ENCODE measurements at regions not wholly inside any gene's neighbourhood (a gene's known extent, or its start where the extent isn't known, plus 50 kb on each side); places are given as distances from the start of the nearest gene placed in this dataset.
"Not testable (repeated sequence)": the region's sequence is repeated elsewhere in the genome, so short reads cannot be mapped to it uniquely, and the experiment has no call there.

DNA sequence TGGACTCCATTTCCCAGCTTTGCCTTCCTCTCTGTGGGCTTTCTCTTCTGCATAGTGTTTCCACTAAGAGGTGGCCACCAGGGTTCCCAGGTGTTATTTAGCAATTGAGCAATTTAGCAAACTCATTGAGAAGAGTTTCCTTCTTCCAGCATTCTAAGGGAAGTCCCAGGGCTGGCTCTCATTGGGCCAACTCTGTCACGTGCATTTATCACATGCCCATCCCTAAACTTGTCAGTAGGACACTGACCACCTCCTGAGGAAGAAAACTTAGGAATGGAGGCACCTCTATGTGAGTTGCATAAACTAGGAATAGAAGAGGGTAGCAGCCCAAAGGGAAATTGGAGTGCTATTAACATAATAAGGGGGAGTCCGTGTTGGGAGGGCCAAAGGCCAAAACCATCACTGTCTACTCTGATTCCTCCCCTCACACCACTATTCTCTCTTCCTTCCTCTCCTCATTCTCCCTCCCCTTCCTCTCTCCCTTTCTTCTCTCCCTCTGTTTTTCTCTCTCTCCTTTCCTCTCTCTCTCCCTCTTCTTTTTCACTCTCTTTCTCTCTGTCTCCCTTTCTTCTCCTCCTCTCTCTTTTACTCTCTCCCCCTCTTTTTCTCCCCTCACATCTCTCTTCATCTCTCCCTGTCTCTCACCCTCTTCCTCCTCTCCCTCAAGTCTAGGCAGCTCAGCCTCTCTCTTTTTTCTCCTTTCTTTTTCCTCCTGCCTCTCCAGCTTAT lies 213.4 kb downstream of the PALM2AKAP2 start:
- H3K9me3 ChIP-seq = no peaks in the 10 kb centered on the region
- WGBS = 56% methylated on average over 2 of the region's 2 CpGs
- DNase-seq (ENCODE audit: low spot score) = no peak
- H3K4me3 ChIP-seq = no peak overlapping the region
- H3K27me3 ChIP-seq (replicated peaks; ENCODE audit: insufficient read depth) = no peaks in the 10 kb centered on the region
- TF ChIP-seq POLR2A (IDR thresholded peaks at IDR 0.05) (no peak), POLR2AphosphoS5 (IDR thresholded peaks at IDR 0.05) (no peak)
- TF ChIP-seq, protein P1, sequence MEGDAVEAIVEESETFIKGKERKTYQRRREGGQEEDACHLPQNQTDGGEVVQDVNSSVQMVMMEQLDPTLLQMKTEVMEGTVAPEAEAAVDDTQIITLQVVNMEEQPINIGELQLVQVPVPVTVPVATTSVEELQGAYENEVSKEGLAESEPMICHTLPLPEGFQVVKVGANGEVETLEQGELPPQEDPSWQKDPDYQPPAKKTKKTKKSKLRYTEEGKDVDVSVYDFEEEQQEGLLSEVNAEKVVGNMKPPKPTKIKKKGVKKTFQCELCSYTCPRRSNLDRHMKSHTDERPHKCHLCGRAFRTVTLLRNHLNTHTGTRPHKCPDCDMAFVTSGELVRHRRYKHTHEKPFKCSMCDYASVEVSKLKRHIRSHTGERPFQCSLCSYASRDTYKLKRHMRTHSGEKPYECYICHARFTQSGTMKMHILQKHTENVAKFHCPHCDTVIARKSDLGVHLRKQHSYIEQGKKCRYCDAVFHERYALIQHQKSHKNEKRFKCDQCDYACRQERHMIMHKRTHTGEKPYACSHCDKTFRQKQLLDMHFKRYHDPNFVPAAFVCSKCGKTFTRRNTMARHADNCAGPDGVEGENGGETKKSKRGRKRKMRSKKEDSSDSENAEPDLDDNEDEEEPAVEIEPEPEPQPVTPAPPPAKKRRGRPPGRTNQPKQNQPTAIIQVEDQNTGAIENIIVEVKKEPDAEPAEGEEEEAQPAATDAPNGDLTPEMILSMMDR (IDR thresholded peaks at IDR 0.05) = no peak
- H3K36me3 ChIP-seq = no peaks in the 10 kb centered on the region
- H3K27ac ChIP-seq = no peak overlapping the region
- H3K4me1 ChIP-seq (replicated peaks) = no peaks in the 10 kb centered on the region
- intact Hi-C loops (cut with DNase I) = no loop called here

DNA sequence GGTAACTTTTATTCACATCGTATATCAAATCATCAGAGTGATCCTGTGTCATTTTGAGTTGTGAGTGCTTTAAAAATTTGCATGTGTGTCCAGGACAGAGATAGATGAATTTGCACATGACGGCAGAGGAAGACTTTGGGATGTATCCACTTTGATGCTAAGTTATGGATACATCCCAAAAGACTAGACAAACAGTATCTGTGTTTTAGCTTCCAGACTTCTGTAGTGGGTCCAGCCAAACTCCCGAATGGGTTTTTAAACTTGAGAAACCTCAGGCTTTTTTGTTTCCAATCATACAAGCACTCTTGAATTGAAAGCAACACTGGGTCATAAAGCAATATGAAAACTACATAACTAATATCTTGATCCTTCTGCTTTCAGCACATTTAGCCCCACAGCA lies 213.8 kb downstream of the C9orf152 start:
- no peaks in the 10 kb centered on the region for H3K27me3 ChIP-seq (replicated peaks; ENCODE audit: insufficient read depth)
- H3K4me1 ChIP-seq (replicated peaks) = no peaks in the 10 kb centered on the region
- no peak overlapping the region for H3K27ac ChIP-seq
- TF ChIP-seq POLR2AphosphoS5 (IDR thresholded peaks at IDR 0.05) = no peak
- no peak for TF ChIP-seq POLR2A (IDR thresholded peaks at IDR 0.05)
- TF ChIP-seq, protein P1 (IDR thresholded peaks at IDR 0.05) = no peak
- no peaks in the 10 kb centered on the region for H3K36me3 ChIP-seq
- H3K4me3 ChIP-seq = no peak overlapping the region
- 74% methylated on average over 3 of the region's 3 CpGs for WGBS
- H3K9me3 ChIP-seq = no peaks in the 10 kb centered on the region
- DNase-seq (ENCODE audit: low spot score) = no peak
- intact Hi-C loops (cut with DNase I) = no loop called here

DNA sequence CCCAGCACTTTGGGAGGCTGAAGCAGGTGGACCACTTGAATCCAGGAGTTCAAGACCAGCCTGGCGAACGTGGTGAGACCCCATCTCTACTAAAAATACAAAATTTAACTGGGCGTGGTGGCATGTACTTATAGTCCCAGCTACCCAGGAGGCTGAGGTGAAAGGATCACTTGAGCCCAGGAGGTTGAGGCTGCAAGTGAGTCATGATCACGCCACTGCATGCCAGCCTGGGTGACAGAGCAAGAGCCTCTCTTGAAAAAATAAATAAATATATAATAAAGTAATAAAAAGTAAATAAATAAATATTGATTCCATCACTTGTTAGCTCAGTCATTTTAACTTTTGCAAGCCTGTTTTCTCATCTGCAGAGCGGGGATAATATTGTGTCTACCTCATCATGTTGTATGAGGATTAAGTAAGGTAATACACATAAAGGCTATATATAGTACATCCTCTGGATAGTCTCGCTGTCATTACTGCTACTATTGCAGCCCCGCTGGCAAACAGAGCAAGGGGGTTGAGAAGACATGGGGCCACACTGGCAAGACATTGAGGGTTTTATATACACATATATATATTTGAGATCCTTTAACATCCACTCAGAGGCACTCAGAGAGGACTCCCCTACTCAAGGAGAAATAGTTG lies 210.9 kb downstream of the C9orf152 start:
- 94% methylated on average over 7 of the region's 7 CpGs for WGBS
- Histone ChIP-seq H3K27me3 (replicated peaks; ENCODE audit: insufficient read depth) (no peaks in the 10 kb centered on the region), H3K4me3 (no peak overlapping the region), H3K9me3 (no peaks in the 10 kb centered on the region), H3K4me1 (replicated peaks) (no peaks in the 10 kb centered on the region), H3K27ac (no peak overlapping the region), H3K36me3 (no peaks in the 10 kb centered on the region)
- no peak for DNase-seq (ENCODE audit: low spot score)
- intact Hi-C loops (cut with DNase I) = no loop called here
- TF ChIP-seq POLR2A (IDR thresholded peaks at IDR 0.05) (no peak), POLR2AphosphoS5 (IDR thresholded peaks at IDR 0.05) (no peak)
- TF ChIP-seq, protein P1 (IDR thresholded peaks at IDR 0.05) = no peak

- Histone ChIP-seq H3K27me3 (replicated peaks; ENCODE audit: insufficient read depth) (no peaks in the 10 kb centered on the region), H3K27ac (no peak overlapping the region), H3K4me1 (replicated peaks) (no peaks in the 10 kb centered on the region), H3K4me3 (no peak overlapping the region), H3K36me3 (no peaks in the 10 kb centered on the region), H3K9me3 (no peaks in the 10 kb centered on the region)
- TF ChIP-seq POLR2A (IDR thresholded peaks at IDR 0.05) = no peak
- no peak for TF ChIP-seq POLR2AphosphoS5 (IDR thresholded peaks at IDR 0.05)
- TF ChIP-seq, protein P1 (IDR thresholded peaks at IDR 0.05) = no peak
- no peak for DNase-seq (ENCODE audit: low spot score)
- WGBS = 80% methylated on average over 4 of the region's 4 CpGs
- intact Hi-C loops (cut with DNase I) = no loop called here
Measured at GRCh38 chr9:109997682-109998081, 210.3 kb downstream of the C9orf152 start.

GRCh38 chr9:110005521-110005920 lies 202.4 kb downstream of the C9orf152 start:
- H3K4me3 ChIP-seq; H3K27me3 ChIP-seq (replicated peaks; ENCODE audit: insufficient read depth); H3K36me3 ChIP-seq; H3K9me3 ChIP-seq; intact Hi-C loops (cut with DNase I); DNase-seq (ENCODE audit: low spot score); H3K4me1 ChIP-seq (replicated peaks); H3K27ac ChIP-seq: not testable (repeated sequence)
- WGBS = 81% methylated on average over 7 of the region's 8 CpGs
